Spleen (tissue), 11 donors: ENCODE measurements at regions not wholly inside any gene's neighbourhood (a gene's known extent, or its start where the extent isn't known, plus 50 kb on each side); places are given as distances from the start of the nearest gene placed in this dataset.

ENCODE experiments used
- DNase-seq: peaks from one replicate; pipeline ENCODE4 v3.0.0-alpha.2; 2020
- H3K27ac ChIP-seq, 8 donors: fragments of 200-600 bp; sonication (generic) in 7 of 8; 1 replicate in 4 of 8; 2 replicates in 4 of 8; pipeline versions ENCODE4 v1.5.0 to v1.8.0; 2016 to 2021; ENCODE audit warnings: inconsistent platforms in 4 of 8, mild to moderate bottlenecking in 4 of 8, moderate library complexity in 1 of 8
- H3K27me3 ChIP-seq, 7 donors: fragments of 200-600 bp; sonication (generic) in 6 of 7; replicated peaks in 1 of 7; 1 replicate in 4 of 7; 2 replicates in 3 of 7; pipeline versions ENCODE4 v1.5.0 to v1.8.0; 2016 to 2021; ENCODE audit warnings: inconsistent platforms in 3 of 7, mild to moderate bottlenecking in 1 of 7
- H3K36me3 ChIP-seq, 6 donors: fragments of 200-600 bp; sonication (generic) in 5 of 6; 1 replicate in 4 of 6; 2 replicates in 2 of 6; pipeline versions ENCODE4 v1.5.0 to v1.8.0; 2016 to 2021; ENCODE audit warnings: inconsistent platforms in 2 of 6
- H3K4me1 ChIP-seq, 6 donors: fragments of 200-600 bp; sonication (generic) in 5 of 6; 1 replicate in 3 of 6; 2 replicates in 3 of 6; pipeline versions ENCODE4 v1.5.0 to v1.8.0; 2016 to 2021; ENCODE audit warnings: inconsistent platforms in 3 of 6
- H3K4me3 ChIP-seq, 8 donors: fragments of 200-600 bp; sonication (generic) in 7 of 8; 1 replicate in 4 of 8; 2 replicates in 4 of 8; pipeline versions ENCODE4 v1.5.0 to v1.8.0; 2016 to 2021; ENCODE audit warnings: inconsistent platforms in 4 of 8, mild to moderate bottlenecking in 4 of 8, moderate library complexity in 2 of 8
- H3K9me3 ChIP-seq, 8 donors: fragments of 200-600 bp; sonication (generic) in 7 of 8; 1 replicate in 4 of 8; 2 replicates in 4 of 8; pipeline versions ENCODE4 v1.5.0 to v1.8.0; 2016 to 2021; ENCODE audit warnings: inconsistent platforms in 4 of 8
- CTCF ChIP-seq, 11 experiments: fragments of 200-600 bp in 7 of 11; fragments of 450-650 bp in 4 of 11; sonication (generic) in 4 of 11; IDR thresholded peaks in 8 of 11; conservative IDR thresholded peaks in 3 of 11; 1 replicate in 7 of 11; 2 replicates in 4 of 11; pipeline versions ENCODE4 v1.4.0 to v1.8.0; 2016 to 2021; ENCODE audit warnings: antibody characterized with exemption in 11 of 11, inconsistent platforms in 4 of 11, mild to moderate bottlenecking in 1 of 11
- POLR2A ChIP-seq, 3 donors: fragments of 450-650 bp; IDR thresholded peaks; one replicate each; pipeline ENCODE4 v1.5.1; 2017; ENCODE audit warnings: antibody characterized with exemption in 3 of 3, mild to moderate bottlenecking in 1 of 3
- POLR2AphosphoS5 ChIP-seq, 3 donors: sonication (generic); formaldehyde crosslinking; IDR thresholded peaks; one replicate each; pipeline ENCODE4 v1.5.1; 2017; ENCODE audit warnings: antibody characterized with exemption in 3 of 3
- WGBS, 5 donors: extraction: QIAGEN DNeasy Blood & Tissue Kit in 3 of 5; methylation state at CpG; one replicate each; pipeline versions ENCODE4 v1.1.5 to v1.1.7; 2013 to 2018; 5-methylcytosine and 5-hydroxymethylcytosine counted together
- intact Hi-C: fragments of 100-400 bp; cut with DNase I; formaldehyde crosslinking; loops from one replicate; pipeline ENCODE4 v1.15.0; 2023; ENCODE audit warnings: low total_unique reads
- donor health status: healthy with polysubstance abuse.
- donor health status: DM: no; HTN: no; CAD: no; lungs with moderate emphysema.
- donor health status: DM: no; HTN: no; CAD: no.
- donor health status: Bipolar disorder and iron deficiency.
- donor health status: healthy.
- donor health status: DM: no; HTN: no; CAD: no.
- donor health status: DM: yes; HTN: yes; CAD: no.

GRCh38 chr10:90204956-90205314, 503.5 kb downstream of the KIF20B start:
- Histone ChIP-seq H3K36me3 (no peaks in the 10 kb centered on the region), H3K9me3 (no peaks in the 10 kb centered on the region), H3K4me3 (no peak overlapping the region), H3K27ac (no peak overlapping the region), H3K27me3 (no peaks in the 10 kb centered on the region), H3K4me1 (no peaks in the 10 kb centered on the region)
- TF ChIP-seq CTCF (IDR thresholded peaks at IDR 0.05 in 8 of 11, conservative IDR thresholded peaks at IDR 0.05 in 3 of 11) (no peak), POLR2A (IDR thresholded peaks at IDR 0.05) (no peak), POLR2AphosphoS5 (IDR thresholded peaks at IDR 0.05) (no peak)
- DNase-seq: no peak
- intact Hi-C loops: no loop called here

GRCh38 chr10:90205340-90205739, 503.9 kb downstream of the KIF20B start:
- DNase-seq: no peak
- WGBS, 5 donors: 76 to 89% (median 87%) methylated on average over 3 of the region's 3 CpGs
- H3K4me1 ChIP-seq: no peaks in the 10 kb centered on the region
- H3K27ac ChIP-seq: no peak overlapping the region
- H3K4me3 ChIP-seq: no peak overlapping the region
- intact Hi-C loops: no loop called here
- TF ChIP-seq CTCF (IDR thresholded peaks at IDR 0.05 in 8 of 11, conservative IDR thresholded peaks at IDR 0.05 in 3 of 11) (no peak), POLR2A (IDR thresholded peaks at IDR 0.05) (no peak), POLR2AphosphoS5 (IDR thresholded peaks at IDR 0.05) (no peak)
- no peaks in the 10 kb centered on the region for H3K27me3 ChIP-seq
- no peaks in the 10 kb centered on the region for H3K36me3 ChIP-seq
- no peaks in the 10 kb centered on the region for H3K9me3 ChIP-seq

GRCh38 chr10:90213346-90213745, 512.0 kb downstream of the KIF20B start:
- Histone ChIP-seq H3K27ac (no peak overlapping the region), H3K27me3 (no peaks in the 10 kb centered on the region), H3K36me3 (no peaks in the 10 kb centered on the region), H3K9me3 (no peaks in the 10 kb centered on the region), H3K4me3 (no peak overlapping the region), H3K4me1 (no peaks in the 10 kb centered on the region)
- TF ChIP-seq POLR2A (IDR thresholded peaks at IDR 0.05): no peak
- TF ChIP-seq POLR2AphosphoS5 (IDR thresholded peaks at IDR 0.05): no peak
- no peak for TF ChIP-seq CTCF (IDR thresholded peaks at IDR 0.05 in 8 of 11, conservative IDR thresholded peaks at IDR 0.05 in 3 of 11)
- 84 to 94% (median 91%) methylated on average over 2 of the region's 2 CpGs for WGBS, 5 donors
- no peak for DNase-seq
- intact Hi-C loops: no loop called here

GRCh38 chr10:90218846-90219245, 517.5 kb downstream of the KIF20B start:
- H3K4me1 ChIP-seq: no peaks in the 10 kb centered on the region
- no peak for DNase-seq
- TF ChIP-seq CTCF (IDR thresholded peaks at IDR 0.05 in 8 of 11, conservative IDR thresholded peaks at IDR 0.05 in 3 of 11) (no peak), POLR2AphosphoS5 (IDR thresholded peaks at IDR 0.05) (no peak), POLR2A (IDR thresholded peaks at IDR 0.05) (no peak)
- no peak overlapping the region for H3K27ac ChIP-seq
- no peaks in the 10 kb centered on the region for H3K27me3 ChIP-seq
- intact Hi-C loops: no loop called here
- H3K4me3 ChIP-seq: no peak overlapping the region
- no peaks in the 10 kb centered on the region for H3K9me3 ChIP-seq
- H3K36me3 ChIP-seq: no peaks in the 10 kb centered on the region
